HepG2 (cell line): ENCODE measurements at regions not wholly inside any gene's neighbourhood (a gene's known extent, or its start where the extent isn't known, plus 50 kb on each side); places are given as distances from the start of the nearest gene placed in this dataset.

ENCODE experiments used
- ATAC-seq: fragments of 200-7000 bp; cut with Tn5 transposase; 3 replicates; pipeline ENCODE4 v1.9.1; 2020; ENCODE audit warnings: mild to moderate bottlenecking, moderate library complexity
- BruUV-seq: library from RNA; stranded (reverse); fragments of 400-500 nt; replicated peaks from 2 replicates; lab custom pipeline; 2021; lab: Mats Ljungman, UMichigan
- CTCF ChIA-PET: fragments of 300-600 bp; formaldehyde crosslinking; extraction: SDS; loops from one replicate; lab custom pipeline; 2021; ENCODE audit warnings: low total read pairs, inconsistent platforms, low intra/inter-chr PET ratio; lab: Yijun Ruan, JAX
- POLR2A ChIA-PET: fragments of 350-600 bp; sonication (Branson Sonifier 250); formaldehyde crosslinking; loops from one replicate; lab custom pipeline; 2020; ENCODE audit warnings: antibody characterized with exemption, inconsistent platforms; lab: Yijun Ruan, JAX
- DNase-seq: peaks from one replicate; pipeline ENCODE4 v3.0.0-alpha.2; 2015; ENCODE audit warnings: low spot score
- FAIRE-seq: peaks from 3 replicates; lab custom pipeline; 2011; peaks lifted over from hg19 to GRCh38; lab: Jason Lieb, UNC
- H2AFZ ChIP-seq: one replicate; pipeline ENCODE4 v1.6.1; 2011; ENCODE audit warnings: low read length, inconsistent platforms
- H3K27ac ChIP-seq: fragments of 300-600 bp; 3 replicates; pipeline ENCODE4 v1.8.0; 2011; ENCODE audit warnings: mixed run types, mild to moderate bottlenecking, mixed read lengths, low read length, inconsistent platforms; ENCODE audit not compliant: insufficient read depth; ENCODE audit errors: extremely low read length
- H3K27me3 ChIP-seq, 2 experiments: fragments of 200-600 bp in 1 of 2; 2 replicates in 1 of 2; 3 replicates in 1 of 2; pipeline versions ENCODE4 v1.6.0 to v1.8.0; 2011; ENCODE audit warnings: low read length in 2 of 2, mild to moderate bottlenecking in 2 of 2, moderate library complexity in 2 of 2, inconsistent platforms in 1 of 2; ENCODE audit not compliant: insufficient read depth in 2 of 2, control insufficient read depth in 1 of 2
- H3K36me3 ChIP-seq, 2 experiments: fragments of 200-600 bp in 1 of 2; replicated peaks in 1 of 2; 2 replicates in 1 of 2; 3 replicates in 1 of 2; pipeline versions ENCODE4 v1.5.1 to v1.8.0; 2011; ENCODE audit warnings: low read length in 2 of 2, inconsistent platforms in 1 of 2; ENCODE audit not compliant: insufficient read depth in 2 of 2, control insufficient read depth in 1 of 2
- H3K4me1 ChIP-seq: 2 replicates; pipeline ENCODE4 v1.5.1; 2012; ENCODE audit warnings: low read length, inconsistent platforms; ENCODE audit not compliant: insufficient read depth
- H3K4me2 ChIP-seq: 2 replicates; pipeline ENCODE4 v1.6.0; 2011; ENCODE audit warnings: low read depth, low read length, inconsistent platforms
- H3K4me3 ChIP-seq, 3 experiments: fragments of 200-600 bp in 1 of 3; sonication (generic), shearing (Covaris generic) in 1 of 3; replicated peaks in 1 of 3; 2 replicates each; pipeline ENCODE4 v1.5.1; 2011 to 2016; ENCODE audit warnings: low read length in 3 of 3, inconsistent platforms in 2 of 3, low read depth in 2 of 3, mild to moderate bottlenecking in 2 of 3, control low read depth in 1 of 3, mixed read lengths in 1 of 3; ENCODE audit not compliant: insufficient read depth in 1 of 3
- H3K79me2 ChIP-seq: one replicate; pipeline ENCODE4 v1.6.1; 2011; ENCODE audit warnings: low read length, inconsistent platforms; ENCODE audit not compliant: insufficient read depth
- H3K9ac ChIP-seq: 2 replicates; pipeline ENCODE4 v1.6.0; 2011; ENCODE audit warnings: mild to moderate bottlenecking, low read depth, low read length, inconsistent platforms; ENCODE audit not compliant: insufficient read depth
- H3K9me3 ChIP-seq: 2 replicates; pipeline ENCODE4 v1.5.1; 2012; ENCODE audit warnings: mild to moderate bottlenecking, low read length
- H4K20me1 ChIP-seq: 2 replicates; pipeline ENCODE4 v1.6.0; 2011; ENCODE audit warnings: inconsistent platforms, mild to moderate bottlenecking, low read length, moderate library complexity; ENCODE audit not compliant: insufficient read depth
- ARNTL ChIP-seq: sonication (generic); formaldehyde crosslinking; IDR thresholded peaks from 2 replicates; pipeline ENCODE4 v1.4.0; 2020; ENCODE audit warnings: mild to moderate bottlenecking, missing genetic modification reagents
- FOSL2 ChIP-seq: sonication (generic); formaldehyde crosslinking; IDR thresholded peaks from 2 replicates; pipeline ENCODE4 v1.4.0; 2020; ENCODE audit warnings: missing genetic modification reagents
- NCOA5 ChIP-seq: sonication (generic); formaldehyde crosslinking; IDR thresholded peaks from 2 replicates; pipeline ENCODE4 v1.4.0; 2020; ENCODE audit warnings: missing genetic modification reagents
- RARG ChIP-seq: sonication (generic); formaldehyde crosslinking; IDR thresholded peaks from 2 replicates; pipeline ENCODE4 v1.4.0; 2020; ENCODE audit warnings: low read depth, mild to moderate bottlenecking, missing genetic modification reagents
- ZNF160 ChIP-seq: sonication (generic); formaldehyde crosslinking; IDR thresholded peaks from 2 replicates; pipeline ENCODE4 v1.8.0; 2022; ENCODE audit warnings: mild to moderate bottlenecking, inconsistent platforms, missing genetic modification reagents
- ZNF326 ChIP-seq: sonication (generic); formaldehyde crosslinking; IDR thresholded peaks from 2 replicates; pipeline ENCODE4 v1.4.0; 2020; ENCODE audit warnings: missing genetic modification reagents, borderline replicate concordance
- ZNF563 ChIP-seq: sonication (generic); formaldehyde crosslinking; IDR thresholded peaks from 2 replicates; pipeline ENCODE4 v1.8.0; 2022; ENCODE audit warnings: mild to moderate bottlenecking, moderate library complexity, missing genetic modification reagents
- ZSCAN22 ChIP-seq: sonication (generic); formaldehyde crosslinking; IDR thresholded peaks from 2 replicates; pipeline ENCODE4 v1.4.0; 2020; ENCODE audit warnings: mild to moderate bottlenecking, missing genetic modification reagents
- ZSCAN30 ChIP-seq: sonication (generic); formaldehyde crosslinking; IDR thresholded peaks from 2 replicates; pipeline ENCODE4 v1.5.0; 2020; ENCODE audit warnings: mild to moderate bottlenecking, missing genetic modification reagents
- WGBS: methylation state at CpG from one replicate; pipeline ENCODE4 v1.1.6; 2017; ENCODE audit warnings: low lambda C conversion rate; 5-methylcytosine and 5-hydroxymethylcytosine counted together
- in situ Hi-C: cut with HindIII; loops from 2 replicates; pipeline ENCODE4 v1.10.0; 2017; ENCODE audit warnings: low pct_unique_long_range_greater_than_20kb; ENCODE audit not compliant: extremely low pct_ligation_motif_present
- intact Hi-C: fragments of 100-400 bp; cut with micrococcal nuclease; formaldehyde crosslinking; loops from one replicate; pipeline ENCODE4 v1.10.0; 2022; ENCODE audit not compliant: unreplicated experiment
- TF ChIP-seq, protein P1 (sequence below): sonication (generic); formaldehyde crosslinking; IDR thresholded peaks from 2 replicates; pipeline ENCODE4 v1.5.0; 2020; ENCODE audit warnings: mild to moderate bottlenecking, missing genetic modification reagents, borderline replicate concordance
- TF ChIP-seq, protein P2 (sequence below): sonication (generic); formaldehyde crosslinking; IDR thresholded peaks from 2 replicates; pipeline ENCODE4 v1.5.1; 2020; ENCODE audit warnings: missing genetic modification reagents, mild to moderate bottlenecking, borderline replicate concordance
- TF ChIP-seq, protein P3 (sequence below): sonication (generic); formaldehyde crosslinking; conservative IDR thresholded peaks from 2 replicates; pipeline ENCODE4 v1.8.0; 2022; ENCODE audit warnings: low read depth, missing genetic modification reagents
- TF ChIP-seq, protein P4 (sequence below): sonication (generic); formaldehyde crosslinking; IDR thresholded peaks from 2 replicates; pipeline ENCODE4 v1.4.0; 2020; ENCODE audit warnings: missing genetic modification reagents
- TF ChIP-seq, protein P5 (sequence below): sonication (generic); formaldehyde crosslinking; IDR thresholded peaks from 2 replicates; pipeline ENCODE4 v1.8.1; 2023; ENCODE audit warnings: mild to moderate bottlenecking, moderate library complexity, missing genetic modification reagents

DNA sequence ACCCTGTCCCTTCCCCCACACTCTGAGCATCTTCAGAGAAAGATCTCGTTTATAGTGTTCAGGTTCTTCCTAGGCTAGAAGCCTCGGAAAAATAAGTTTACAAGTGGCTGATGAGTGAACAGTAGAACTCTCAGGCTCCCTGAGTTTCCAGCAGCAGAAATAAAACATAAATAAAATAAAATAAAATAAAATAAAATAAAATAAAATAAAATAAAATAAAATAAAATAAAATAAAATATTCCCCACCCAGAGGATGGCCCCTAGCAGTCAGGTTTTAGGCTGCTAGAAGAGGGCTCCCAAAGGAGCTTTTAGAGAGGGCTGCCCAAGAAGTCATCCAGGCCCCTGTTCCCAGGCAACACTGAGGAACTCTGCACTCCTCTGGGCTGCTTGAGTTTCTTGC lies 55.1 kb downstream of the KCNC4 start:
- no peak for ATAC-seq
- POLR2A ChIA-PET = no interaction called here
- H3K36me3 ChIP-seq = no peaks in the 10 kb centered on the region
- no peak overlapping the region for H3K4me3 ChIP-seq
- no peaks in the 10 kb centered on the region for H3K79me2 ChIP-seq
- intact Hi-C loops (no loop called here), in situ Hi-C loops (no loop called here)
- H3K27me3 ChIP-seq = peaks cover 0 to 29% of the 10 kb centered on the region in 2 experiments; a peak in 3 of 5 replicates
- DNase-seq = no peak
- no peaks in the 10 kb centered on the region for H4K20me1 ChIP-seq
- H3K4me1 ChIP-seq = no peaks in the 10 kb centered on the region
- no TSS peak for BruUV-seq
- no peak overlapping the region for H3K27ac ChIP-seq
- CTCF ChIA-PET = no interaction called here
- no peaks in the 10 kb centered on the region for H3K9me3 ChIP-seq
- H3K4me2 ChIP-seq = no peak overlapping the region
- FAIRE-seq = no peak
- no peak overlapping the region for H2AFZ ChIP-seq
- WGBS = 3% methylated on average over 2 of the region's 2 CpGs
- H3K9ac ChIP-seq = no peak overlapping the region
- TF ChIP-seq FOSL2 (CRISPR knock-in tag) (no peak), ZNF563 (CRISPR knock-in tag) (no peak), ZNF160 (CRISPR knock-in tag) (no peak), ZNF326 (no peak), NCOA5 (no peak), ZSCAN22 (no peak), ZSCAN30 (CRISPR knock-in tag) (no peak), RARG (CRISPR knock-in tag) (no peak), ARNTL (CRISPR knock-in tag) (no peak)
- TF ChIP-seq, protein P1, sequence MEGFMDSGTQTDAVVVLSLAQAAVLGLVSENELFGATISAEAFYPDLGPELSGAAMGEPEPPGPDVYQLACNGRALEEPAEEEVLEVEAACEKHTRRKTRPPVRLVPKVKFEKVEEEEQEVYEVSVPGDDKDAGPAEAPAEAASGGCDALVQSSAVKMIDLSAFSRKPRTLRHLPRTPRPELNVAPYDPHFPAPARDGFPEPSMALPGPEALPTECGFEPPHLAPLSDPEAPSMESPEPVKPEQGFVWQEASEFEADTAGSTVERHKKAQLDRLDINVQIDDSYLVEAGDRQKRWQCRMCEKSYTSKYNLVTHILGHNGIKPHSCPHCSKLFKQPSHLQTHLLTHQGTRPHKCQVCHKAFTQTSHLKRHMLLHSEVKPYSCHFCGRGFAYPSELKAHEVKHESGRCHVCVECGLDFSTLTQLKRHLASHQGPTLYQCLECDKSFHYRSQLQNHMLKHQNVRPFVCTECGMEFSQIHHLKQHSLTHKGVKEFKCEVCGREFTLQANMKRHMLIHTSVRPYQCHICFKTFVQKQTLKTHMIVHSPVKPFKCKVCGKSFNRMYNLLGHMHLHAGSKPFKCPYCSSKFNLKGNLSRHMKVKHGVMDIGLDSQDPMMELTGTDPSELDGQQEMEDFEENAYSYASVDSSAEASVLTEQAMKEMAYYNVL (CRISPR knock-in tag) = no peak
- TF ChIP-seq, protein P2, sequence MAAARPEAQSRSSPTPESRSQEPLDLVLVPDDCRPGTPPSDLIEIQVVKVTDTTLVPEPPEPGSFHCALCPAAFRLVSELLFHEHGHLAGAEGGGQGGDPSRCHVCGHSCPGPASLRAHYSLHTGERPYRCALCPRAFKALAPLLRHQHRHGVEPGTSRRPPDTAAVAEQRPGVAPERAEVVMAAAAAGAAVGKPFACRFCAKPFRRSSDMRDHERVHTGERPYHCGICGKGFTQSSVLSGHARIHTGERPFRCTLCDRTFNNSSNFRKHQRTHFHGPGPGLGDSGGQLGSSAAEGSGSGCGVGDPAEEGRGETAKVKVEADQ (CRISPR knock-in tag) = no peak
- TF ChIP-seq, protein P3, sequence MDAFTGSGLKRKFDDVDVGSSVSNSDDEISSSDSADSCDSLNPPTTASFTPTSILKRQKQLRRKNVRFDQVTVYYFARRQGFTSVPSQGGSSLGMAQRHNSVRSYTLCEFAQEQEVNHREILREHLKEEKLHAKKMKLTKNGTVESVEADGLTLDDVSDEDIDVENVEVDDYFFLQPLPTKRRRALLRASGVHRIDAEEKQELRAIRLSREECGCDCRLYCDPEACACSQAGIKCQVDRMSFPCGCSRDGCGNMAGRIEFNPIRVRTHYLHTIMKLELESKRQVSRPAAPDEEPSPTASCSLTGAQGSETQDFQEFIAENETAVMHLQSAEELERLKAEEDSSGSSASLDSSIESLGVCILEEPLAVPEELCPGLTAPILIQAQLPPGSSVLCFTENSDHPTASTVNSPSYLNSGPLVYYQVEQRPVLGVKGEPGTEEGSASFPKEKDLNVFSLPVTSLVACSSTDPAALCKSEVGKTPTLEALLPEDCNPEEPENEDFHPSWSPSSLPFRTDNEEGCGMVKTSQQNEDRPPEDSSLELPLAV (CRISPR knock-in tag) = no peak
- TF ChIP-seq, protein P4, sequence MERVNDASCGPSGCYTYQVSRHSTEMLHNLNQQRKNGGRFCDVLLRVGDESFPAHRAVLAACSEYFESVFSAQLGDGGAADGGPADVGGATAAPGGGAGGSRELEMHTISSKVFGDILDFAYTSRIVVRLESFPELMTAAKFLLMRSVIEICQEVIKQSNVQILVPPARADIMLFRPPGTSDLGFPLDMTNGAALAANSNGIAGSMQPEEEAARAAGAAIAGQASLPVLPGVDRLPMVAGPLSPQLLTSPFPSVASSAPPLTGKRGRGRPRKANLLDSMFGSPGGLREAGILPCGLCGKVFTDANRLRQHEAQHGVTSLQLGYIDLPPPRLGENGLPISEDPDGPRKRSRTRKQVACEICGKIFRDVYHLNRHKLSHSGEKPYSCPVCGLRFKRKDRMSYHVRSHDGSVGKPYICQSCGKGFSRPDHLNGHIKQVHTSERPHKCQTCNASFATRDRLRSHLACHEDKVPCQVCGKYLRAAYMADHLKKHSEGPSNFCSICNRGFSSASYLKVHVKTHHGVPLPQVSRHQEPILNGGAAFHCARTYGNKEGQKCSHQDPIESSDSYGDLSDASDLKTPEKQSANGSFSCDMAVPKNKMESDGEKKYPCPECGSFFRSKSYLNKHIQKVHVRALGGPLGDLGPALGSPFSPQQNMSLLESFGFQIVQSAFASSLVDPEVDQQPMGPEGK (CRISPR knock-in tag) = no peak
- TF ChIP-seq, protein P5, sequence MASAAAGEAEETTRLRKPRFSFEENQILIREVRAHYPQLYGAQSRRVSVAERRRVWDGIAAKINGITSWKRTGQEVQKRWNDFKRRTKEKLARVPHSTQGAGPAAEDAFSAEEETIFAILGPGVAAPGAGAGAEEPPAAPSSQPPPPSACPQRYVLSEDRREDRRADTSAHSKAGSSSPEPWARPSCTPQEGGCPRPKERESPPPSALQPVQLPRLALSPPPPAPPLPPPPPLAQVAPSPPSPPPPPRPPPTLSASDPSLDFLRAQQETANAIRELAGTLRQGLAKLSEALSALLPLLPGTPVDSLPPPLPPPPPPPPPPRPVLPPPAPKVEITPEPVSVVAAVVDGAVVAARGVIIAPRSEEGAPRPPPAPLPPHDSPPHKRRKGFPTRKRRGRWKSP (CRISPR knock-in tag) = no peak
